ENCODE measurements at regions not wholly inside any gene's neighbourhood (a gene's known extent, or its start where the extent isn't known, plus 50 kb on each side); places are given as distances from the start of the nearest gene placed in this dataset.

DNA sequence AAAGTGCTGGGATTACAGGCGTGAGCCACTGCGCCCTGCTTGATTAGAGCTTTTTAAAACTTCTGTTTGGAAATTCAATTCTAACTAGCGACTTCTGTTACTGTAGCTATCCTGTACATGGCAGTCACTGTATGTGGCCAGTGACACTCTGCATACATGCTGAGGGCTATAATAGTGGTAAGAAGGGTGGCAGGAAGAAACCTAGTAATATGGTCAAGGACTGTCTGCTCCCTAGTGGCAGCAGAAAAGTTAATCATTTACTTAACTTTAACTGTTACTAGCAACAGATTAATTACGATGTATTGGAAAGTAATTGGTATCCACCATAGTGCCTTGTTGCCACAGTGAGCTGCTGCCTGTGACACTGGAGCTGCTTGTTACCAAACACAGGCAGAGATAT lies 149.0 kb downstream of the KITLG start:
- DNase-seq (ENCODE audit: low read depth): no peak
- TF ChIP-seq, protein P1, sequence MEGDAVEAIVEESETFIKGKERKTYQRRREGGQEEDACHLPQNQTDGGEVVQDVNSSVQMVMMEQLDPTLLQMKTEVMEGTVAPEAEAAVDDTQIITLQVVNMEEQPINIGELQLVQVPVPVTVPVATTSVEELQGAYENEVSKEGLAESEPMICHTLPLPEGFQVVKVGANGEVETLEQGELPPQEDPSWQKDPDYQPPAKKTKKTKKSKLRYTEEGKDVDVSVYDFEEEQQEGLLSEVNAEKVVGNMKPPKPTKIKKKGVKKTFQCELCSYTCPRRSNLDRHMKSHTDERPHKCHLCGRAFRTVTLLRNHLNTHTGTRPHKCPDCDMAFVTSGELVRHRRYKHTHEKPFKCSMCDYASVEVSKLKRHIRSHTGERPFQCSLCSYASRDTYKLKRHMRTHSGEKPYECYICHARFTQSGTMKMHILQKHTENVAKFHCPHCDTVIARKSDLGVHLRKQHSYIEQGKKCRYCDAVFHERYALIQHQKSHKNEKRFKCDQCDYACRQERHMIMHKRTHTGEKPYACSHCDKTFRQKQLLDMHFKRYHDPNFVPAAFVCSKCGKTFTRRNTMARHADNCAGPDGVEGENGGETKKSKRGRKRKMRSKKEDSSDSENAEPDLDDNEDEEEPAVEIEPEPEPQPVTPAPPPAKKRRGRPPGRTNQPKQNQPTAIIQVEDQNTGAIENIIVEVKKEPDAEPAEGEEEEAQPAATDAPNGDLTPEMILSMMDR (IDR thresholded peaks at IDR 0.05; ENCODE audit: control insufficient read depth, extremely low read depth, insufficient read depth): no peak
- H3K4me3 ChIP-seq (ENCODE audit: low read depth, low read length): no peak overlapping the region

DNA sequence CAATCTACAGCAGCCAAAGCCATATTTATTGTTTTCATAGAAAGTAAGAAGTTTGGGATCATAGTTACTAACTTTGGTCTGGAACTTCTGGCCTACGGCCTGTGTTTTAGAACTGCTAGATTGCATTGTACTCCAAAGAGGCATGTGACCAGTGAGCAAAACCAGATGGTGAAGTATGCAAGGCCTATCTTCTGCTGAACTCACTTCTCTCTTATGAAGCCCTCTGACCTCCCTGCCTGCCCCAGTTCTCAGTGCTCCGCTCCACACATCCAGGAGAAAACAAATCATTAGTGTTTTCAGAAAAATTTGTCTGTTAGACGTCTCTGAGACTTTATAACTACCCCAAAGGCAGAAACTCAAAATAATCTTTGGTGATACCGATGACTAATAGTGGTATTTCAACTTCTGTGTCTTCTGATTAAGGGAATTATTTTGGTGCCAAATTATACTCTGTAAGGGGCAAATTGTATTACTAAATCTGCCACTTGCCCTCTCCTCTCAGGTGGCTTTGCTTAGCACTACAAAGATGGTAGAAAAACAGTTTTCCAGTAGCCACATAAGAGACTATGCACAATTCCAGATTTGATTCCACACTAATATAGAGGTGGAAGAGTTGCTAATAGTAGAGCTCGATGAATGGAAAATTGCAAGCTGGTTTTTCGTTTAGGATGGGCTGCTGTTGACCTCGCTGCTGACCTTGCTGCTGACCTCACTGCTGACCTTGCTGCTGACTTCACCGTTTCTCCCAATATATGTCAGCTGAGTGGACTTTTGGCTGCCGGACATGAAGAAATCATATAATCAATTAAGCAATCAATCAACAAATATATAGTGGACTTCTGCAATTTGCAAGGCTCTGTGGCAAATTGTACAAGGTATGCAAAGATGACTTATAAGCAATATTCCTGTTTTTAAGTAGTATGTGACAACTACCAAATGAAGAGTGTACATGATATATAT lies 147.5 kb downstream of the KITLG start:
- DNase-seq (ENCODE audit: low read depth): no peak
- no peak overlapping the region for H3K4me3 ChIP-seq (ENCODE audit: low read depth, low read length)
- TF ChIP-seq, protein P1 (IDR thresholded peaks at IDR 0.05; ENCODE audit: control insufficient read depth, extremely low read depth, insufficient read depth): no peak

DNA sequence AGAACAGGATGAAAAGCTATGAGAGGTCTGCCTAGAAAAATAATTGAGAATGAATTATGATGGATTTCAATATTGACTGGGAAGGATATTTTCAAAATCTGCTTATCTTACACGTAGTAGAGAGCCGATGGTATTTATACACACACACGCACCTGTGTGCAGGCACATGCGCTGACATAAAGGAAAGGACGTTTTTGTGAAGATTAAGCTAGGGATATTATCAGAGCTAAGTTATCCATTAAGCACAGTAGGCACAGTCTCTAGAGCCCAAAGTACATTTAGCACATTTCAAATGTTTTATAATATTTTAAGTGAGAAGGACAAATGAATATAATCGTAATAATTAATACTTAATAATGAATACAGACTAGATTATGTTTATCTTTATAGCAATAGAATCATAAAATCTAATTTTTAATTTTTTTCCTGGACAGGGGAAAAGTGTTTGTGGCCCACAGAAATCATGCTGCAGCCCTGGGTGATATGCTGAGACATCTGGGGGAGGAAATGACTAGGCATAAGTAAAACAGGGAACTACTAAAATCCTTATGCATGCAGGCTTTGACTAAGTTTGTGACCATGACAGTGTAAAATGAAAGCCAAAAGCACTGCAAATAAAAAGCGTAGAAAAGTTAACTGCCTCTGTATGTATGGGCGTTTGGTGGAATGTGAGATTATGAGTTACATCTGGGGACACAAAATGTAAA lies 146.1 kb downstream of the KITLG start:
- H3K4me3 ChIP-seq (ENCODE audit: low read depth, low read length): no peak overlapping the region
- TF ChIP-seq, protein P1 (IDR thresholded peaks at IDR 0.05; ENCODE audit: control insufficient read depth, extremely low read depth, insufficient read depth): no peak
- no peak for DNase-seq (ENCODE audit: low read depth)

DNA sequence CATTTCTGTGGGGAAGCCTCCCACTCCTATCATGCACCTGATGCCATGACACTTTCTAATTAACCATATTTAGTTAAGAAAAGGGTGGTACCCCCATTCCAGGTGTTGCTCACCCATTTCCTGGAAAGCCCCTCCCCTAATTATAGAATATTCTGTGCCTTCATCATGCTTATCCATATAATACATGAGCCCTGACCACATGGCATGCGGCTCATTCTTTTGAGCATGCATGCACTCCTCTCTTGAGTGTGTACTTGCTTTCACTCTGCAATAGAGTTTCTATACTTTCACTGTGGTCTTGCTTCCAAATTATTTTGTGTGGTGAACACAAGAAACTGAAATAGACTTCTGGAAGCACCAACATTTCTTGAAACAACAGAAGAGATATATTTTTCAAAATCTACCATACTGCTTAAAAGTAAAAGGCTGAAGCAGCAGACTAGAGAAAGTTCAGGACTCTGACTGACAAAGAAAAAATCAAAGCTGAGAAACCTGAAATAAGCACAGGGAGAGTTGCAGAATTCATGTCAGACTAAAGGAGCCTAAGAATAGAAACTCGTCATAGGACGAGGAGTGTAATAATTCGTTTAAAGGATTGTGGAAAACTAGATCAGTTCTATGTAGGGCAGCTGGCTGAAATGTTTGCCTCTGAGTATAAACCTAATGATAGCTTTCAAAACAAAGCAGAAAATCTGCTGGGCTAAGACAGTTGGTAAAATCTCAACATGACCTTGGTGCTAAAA lies 144.8 kb downstream of the KITLG start:
- H3K4me3 ChIP-seq (ENCODE audit: low read depth, low read length): no peak overlapping the region
- TF ChIP-seq, protein P1 (IDR thresholded peaks at IDR 0.05; ENCODE audit: control insufficient read depth, extremely low read depth, insufficient read depth): no peak
- no peak for DNase-seq (ENCODE audit: low read depth)

DNA sequence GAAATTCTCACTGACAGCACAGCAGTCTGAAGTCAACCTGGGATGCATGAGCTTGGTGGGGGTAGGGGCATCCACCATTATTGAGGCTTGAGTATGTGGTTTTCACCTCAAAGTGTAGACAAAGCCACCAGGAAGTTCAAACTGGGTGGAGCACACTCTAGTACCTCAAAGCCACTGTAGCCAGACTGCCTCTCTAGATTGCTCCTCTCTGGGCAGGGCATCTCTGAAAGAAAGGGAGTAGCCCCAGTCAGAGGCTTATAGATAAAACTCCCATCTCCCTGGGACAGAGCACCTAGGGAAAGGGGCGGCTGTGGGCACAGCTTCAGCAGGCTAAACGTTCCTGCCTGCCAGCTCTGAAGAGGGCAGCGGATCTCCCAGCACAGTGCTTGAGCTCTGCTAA lies 143.0 kb downstream of the KITLG start:
- TF ChIP-seq, protein P1 (IDR thresholded peaks at IDR 0.05; ENCODE audit: control insufficient read depth, extremely low read depth, insufficient read depth): no peak
- no peak for DNase-seq (ENCODE audit: low read depth)
- no peak overlapping the region for H3K4me3 ChIP-seq (ENCODE audit: low read depth, low read length)
